ENCODE measurements at regions not wholly inside any gene's neighbourhood (a gene's known extent, or its start where the extent isn't known, plus 50 kb on each side); places are given as distances from the start of the nearest gene placed in this dataset.

GRCh38 chr2:71929482-71929772 is 218.2 kb downstream of the CYP26B1 start:
- no peak for TF ChIP-seq CTCF (IDR thresholded peaks at IDR 0.05; ENCODE audit: low read depth, low read length)
- no peak for TF ChIP-seq EZH2phosphoT487 (IDR thresholded peaks at IDR 0.05; ENCODE audit: low read depth)
